Endothelial cell (in vitro differentiated cells): ENCODE measurements at regions not wholly inside any gene's neighbourhood (a gene's known extent, or its start where the extent isn't known, plus 50 kb on each side); places are given as distances from the start of the nearest gene placed in this dataset.

Experiments used
- DNase-seq: peaks from one replicate; pipeline ENCODE4 v3.0.0; 2021; ENCODE audit warnings: low spot score
- H3K27ac Mint-ChIP-seq: one replicate; pipeline ENCODE4 v1.8.0; 2021; ENCODE audit warnings: mixed read lengths, inconsistent platforms; ENCODE audit not compliant: unreplicated experiment
- H3K27me3 Mint-ChIP-seq: one replicate; pipeline ENCODE4 v1.8.0; 2021; ENCODE audit warnings: mild to moderate bottlenecking, moderate library complexity, mixed read lengths, inconsistent platforms; ENCODE audit not compliant: unreplicated experiment
- H3K36me3 Mint-ChIP-seq: one replicate; pipeline ENCODE4 v1.8.0; 2021; ENCODE audit warnings: mild to moderate bottlenecking, low read depth, mixed read lengths, inconsistent platforms; ENCODE audit not compliant: unreplicated experiment
- H3K4me1 Mint-ChIP-seq: one replicate; pipeline ENCODE4 v1.8.0; 2021; ENCODE audit warnings: mild to moderate bottlenecking, mixed read lengths, inconsistent platforms; ENCODE audit not compliant: unreplicated experiment
- H3K4me3 Mint-ChIP-seq: one replicate; pipeline ENCODE4 v1.8.0; 2021; ENCODE audit warnings: mild to moderate bottlenecking, mixed read lengths, inconsistent platforms; ENCODE audit not compliant: unreplicated experiment
- H3K9me3 Mint-ChIP-seq: one replicate; pipeline ENCODE4 v1.8.0; 2021; ENCODE audit warnings: mixed read lengths, inconsistent platforms; ENCODE audit not compliant: unreplicated experiment
- CTCF ChIP-seq: fragments of 200-600 bp; sonication (generic); IDR thresholded peaks from one replicate; pipeline ENCODE4 v1.5.0; 2021; ENCODE audit warnings: antibody characterized with exemption; ENCODE audit not compliant: unreplicated experiment

DNA sequence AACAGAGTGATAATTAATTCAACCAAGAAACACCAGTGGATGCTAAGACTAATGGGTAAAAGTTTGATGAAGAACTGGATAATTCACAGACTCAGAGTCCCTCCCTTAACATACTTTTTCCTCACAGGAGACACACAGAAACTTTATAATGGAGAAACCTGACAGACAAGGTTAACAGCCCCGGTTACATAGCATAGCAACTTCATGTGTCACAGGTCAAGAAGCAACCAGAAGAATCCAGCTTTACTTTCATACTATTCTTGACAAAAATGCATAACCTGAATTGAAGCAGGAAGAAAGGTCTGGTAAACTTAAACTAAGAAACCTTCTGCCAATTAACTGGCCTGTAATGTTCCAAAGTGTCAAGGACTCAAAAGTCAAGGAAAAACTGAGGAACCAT lies 375.9 kb downstream of the RNF144B start:
- H3K9me3 Mint-ChIP-seq: no peaks in the 10 kb centered on the region
- no peak for TF ChIP-seq CTCF
- DNase-seq: no peak
- no peak overlapping the region for H3K27ac Mint-ChIP-seq
- no peak overlapping the region for H3K4me3 Mint-ChIP-seq
- no peaks in the 10 kb centered on the region for H3K27me3 Mint-ChIP-seq
- peaks cover 5% of the 10 kb centered on the region for H3K4me1 Mint-ChIP-seq
- peaks cover 12% of the 10 kb centered on the region for H3K36me3 Mint-ChIP-seq

DNA sequence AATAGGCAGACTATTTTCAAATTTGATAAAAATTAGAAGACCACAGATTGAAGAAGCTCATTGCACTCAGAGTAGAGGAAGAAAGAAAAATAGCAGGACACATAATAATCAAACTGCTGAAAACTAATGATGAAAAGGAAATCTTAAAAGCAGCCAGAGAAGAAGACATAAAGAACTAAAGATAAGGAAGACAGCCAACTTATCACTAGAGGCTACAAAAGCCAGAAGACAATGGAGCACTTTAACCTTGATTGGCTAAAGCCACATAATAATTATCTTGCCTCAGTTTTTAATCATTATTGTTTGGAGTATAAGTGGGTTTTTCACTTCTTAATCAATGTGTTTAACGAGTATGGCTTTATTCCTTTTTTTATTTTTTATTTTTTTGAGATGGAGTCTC lies 397.6 kb downstream of the RNF144B start:
- no peak overlapping the region for H3K4me3 Mint-ChIP-seq
- H3K27ac Mint-ChIP-seq: no peak overlapping the region
- no peak for TF ChIP-seq CTCF
- peaks cover 8% of the 10 kb centered on the region for H3K36me3 Mint-ChIP-seq
- no peaks in the 10 kb centered on the region for H3K4me1 Mint-ChIP-seq
- DNase-seq: no peak
- peaks cover 1% of the 10 kb centered on the region for H3K27me3 Mint-ChIP-seq
- H3K9me3 Mint-ChIP-seq: peaks cover 5% of the 10 kb centered on the region

GRCh38 chr6:18785810-18786490 lies 398.8 kb downstream of the RNF144B start:
- DNase-seq: no peak
- peaks cover 8% of the 10 kb centered on the region for H3K36me3 Mint-ChIP-seq
- peaks cover 1% of the 10 kb centered on the region for H3K27me3 Mint-ChIP-seq
- no peaks in the 10 kb centered on the region for H3K4me1 Mint-ChIP-seq
- no peak for TF ChIP-seq CTCF
- H3K9me3 Mint-ChIP-seq: peaks cover 5% of the 10 kb centered on the region
- no peak overlapping the region for H3K27ac Mint-ChIP-seq
- no peak overlapping the region for H3K4me3 Mint-ChIP-seq

GRCh38 chr6:18792866-18793265 lies 405.7 kb downstream of the RNF144B start:
- Mint-ChIP-seq H3K4me3 (no peak overlapping the region), H3K4me1 (no peaks in the 10 kb centered on the region), H3K9me3 (no peaks in the 10 kb centered on the region), H3K27me3 (peaks cover 5% of the 10 kb centered on the region), H3K27ac (no peak overlapping the region), H3K36me3 (peaks cover 3% of the 10 kb centered on the region)
- DNase-seq: no peak
- TF ChIP-seq CTCF: no peak

DNA sequence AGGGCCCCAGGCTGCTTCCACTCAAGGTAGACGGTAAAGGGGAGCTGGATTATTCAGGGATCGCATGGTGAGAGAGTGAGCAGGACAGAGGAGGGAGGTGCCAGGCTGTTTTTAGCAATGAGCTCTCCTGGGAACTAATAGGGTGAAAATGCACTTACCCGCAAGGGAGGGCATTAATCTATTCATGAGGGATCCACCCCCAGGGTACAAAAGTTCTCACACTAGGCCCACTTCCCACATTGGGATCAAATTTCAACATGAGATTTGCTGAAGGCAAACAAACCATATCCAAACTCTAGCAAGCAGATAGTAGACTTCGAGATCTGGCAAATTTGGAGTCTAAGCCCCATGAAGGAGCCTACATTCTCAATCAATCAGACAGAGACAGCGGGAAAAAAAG lies 408.6 kb downstream of the RNF144B start:
- peaks cover 4% of the 10 kb centered on the region for H3K27me3 Mint-ChIP-seq
- DNase-seq: no peak
- H3K4me3 Mint-ChIP-seq: no peak overlapping the region
- peaks cover 3% of the 10 kb centered on the region for H3K36me3 Mint-ChIP-seq
- H3K27ac Mint-ChIP-seq: no peak overlapping the region
- no peaks in the 10 kb centered on the region for H3K4me1 Mint-ChIP-seq
- TF ChIP-seq CTCF: no peak
- H3K9me3 Mint-ChIP-seq: no peaks in the 10 kb centered on the region
